ENCODE measurements at regions not wholly inside any gene's neighbourhood (a gene's known extent, or its start where the extent isn't known, plus 50 kb on each side); places are given as distances from the start of the nearest gene placed in this dataset.
A peak's percentile ranks its signal among the peaks of the same experiment; 100 is the strongest.

DNA sequence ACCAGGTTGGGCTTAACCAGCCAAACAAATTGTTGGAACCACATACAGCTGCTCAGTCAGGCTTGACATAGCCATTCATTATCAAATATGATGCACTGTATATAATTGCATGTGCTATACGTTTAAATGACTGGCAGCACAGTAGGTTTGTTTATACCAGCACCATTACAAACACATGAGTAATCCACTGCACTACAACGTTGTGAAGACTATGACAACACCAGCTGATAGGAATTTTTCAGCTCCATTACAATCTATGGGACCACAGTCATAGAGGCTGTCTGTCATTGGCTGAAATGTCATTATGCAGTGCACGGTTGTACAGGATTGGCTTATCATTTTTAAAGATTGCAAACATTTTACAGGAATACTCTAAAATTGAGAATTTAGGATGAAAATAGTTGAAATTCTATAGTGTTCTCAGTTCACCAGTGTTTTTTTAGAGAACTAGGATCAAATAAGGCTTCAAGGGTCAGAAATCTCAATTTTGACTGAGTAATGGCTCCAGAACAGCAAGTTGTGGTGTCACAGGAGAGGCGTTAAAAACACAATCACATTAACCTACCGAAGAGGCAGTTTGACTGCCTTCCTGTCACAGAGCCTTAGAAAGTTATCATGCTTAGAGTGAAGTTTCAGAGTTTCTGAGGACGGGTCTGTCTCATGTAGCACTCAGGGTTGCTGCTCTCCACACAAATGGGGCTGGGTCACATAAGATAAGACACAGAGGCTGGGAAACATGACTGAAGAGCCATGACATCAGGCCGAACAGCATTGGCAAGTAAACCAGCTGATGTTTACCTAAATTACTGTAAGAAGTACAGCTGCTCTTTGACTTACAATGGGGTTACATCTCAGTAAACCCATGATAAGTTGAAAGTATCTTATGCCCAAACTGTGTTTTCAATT lies 60.7 kb upstream of the SMLR1 start:
- DNase-seq (ENCODE audit: low spot score): peak; percentile 28

DNA sequence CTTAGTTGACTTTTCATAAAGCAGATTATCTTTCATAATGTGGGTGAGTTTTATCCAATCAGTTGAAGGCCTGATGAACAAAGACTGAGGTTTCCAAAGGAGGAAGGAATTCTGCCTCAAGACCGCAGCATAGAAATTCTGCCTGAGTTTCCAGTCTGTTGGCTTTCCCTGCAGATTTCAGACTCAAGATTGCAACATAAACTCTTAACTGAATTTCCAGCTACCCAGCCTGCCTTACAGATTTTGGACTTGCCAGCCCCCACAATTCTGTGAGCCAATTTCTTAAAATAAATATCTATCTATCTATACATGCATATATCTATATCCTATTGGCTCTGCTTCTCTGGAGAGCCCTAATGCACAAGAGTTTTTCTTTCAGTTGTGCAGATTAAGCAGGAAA lies 57.3 kb upstream of the SMLR1 start:
- DNase-seq (ENCODE audit: low spot score): no peak

DNA sequence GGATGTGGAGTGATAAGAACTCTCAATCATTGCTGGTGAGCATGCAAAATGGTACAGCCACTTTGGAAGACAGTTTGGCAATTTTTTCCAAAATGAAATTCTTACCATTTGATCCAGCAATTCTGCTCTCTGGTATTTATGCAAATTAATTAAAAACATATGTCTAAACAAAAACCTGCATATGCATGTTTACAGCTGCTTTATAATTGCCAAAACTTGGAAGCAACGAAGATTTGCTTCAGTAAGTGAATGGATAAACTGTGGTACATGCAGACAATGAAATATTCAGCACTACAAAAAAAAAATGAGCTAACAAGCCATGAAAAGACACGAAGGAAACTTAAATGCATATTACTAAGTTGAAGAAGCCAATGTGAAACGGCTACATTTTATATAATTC lies 55.5 kb upstream of the SMLR1 start:
- no peak for DNase-seq (ENCODE audit: low spot score)

DNA sequence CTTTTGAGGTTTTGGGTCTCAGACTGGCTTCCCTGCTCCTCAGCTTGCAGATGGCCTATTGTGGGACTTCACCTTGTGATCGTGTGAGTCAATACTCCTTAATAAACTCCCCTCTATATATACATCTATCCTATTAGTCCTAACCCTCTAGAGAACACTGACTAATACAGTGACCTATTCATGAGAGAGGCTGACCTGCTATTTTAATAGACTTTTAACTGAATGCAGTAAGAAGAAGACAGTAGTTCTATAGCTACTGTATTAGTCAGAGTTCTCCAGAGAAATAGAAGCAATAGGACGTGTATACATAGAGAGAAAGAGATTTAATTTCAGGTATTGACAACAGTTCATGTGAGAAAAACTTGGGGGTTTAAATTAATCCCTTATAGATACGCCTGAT lies 53.3 kb upstream of the SMLR1 start:
- no peak for DNase-seq (ENCODE audit: low spot score)

DNA sequence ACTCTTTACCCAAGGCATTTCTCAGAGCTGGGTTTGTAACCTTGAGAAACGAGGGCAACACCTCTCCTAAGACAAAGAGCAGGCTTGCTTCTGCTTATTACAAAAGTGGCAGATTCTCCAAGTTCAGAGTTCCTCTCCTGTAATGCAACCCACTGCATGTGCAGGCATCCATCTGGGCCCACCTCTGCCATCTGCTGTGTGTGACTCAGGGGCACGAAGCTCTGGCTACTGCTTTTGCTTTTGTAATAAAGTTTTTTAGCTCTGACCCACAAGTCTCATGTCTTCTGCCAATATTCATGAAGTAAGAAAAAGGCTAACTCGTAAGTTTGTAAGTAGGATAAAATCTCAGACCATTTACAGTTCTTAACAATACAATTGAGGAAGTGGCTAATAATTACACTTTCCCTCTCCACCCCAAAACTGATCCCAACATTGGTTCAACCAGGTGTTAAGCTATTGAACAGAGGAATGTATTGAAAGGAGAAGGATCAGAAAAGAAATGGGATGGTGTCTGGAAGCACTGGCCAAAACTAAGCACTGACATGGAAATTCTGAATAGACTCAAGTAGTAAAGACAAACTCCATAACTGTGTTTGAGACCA lies 51.7 kb upstream of the SMLR1 start:
- no peak for DNase-seq (ENCODE audit: low spot score)

DNA sequence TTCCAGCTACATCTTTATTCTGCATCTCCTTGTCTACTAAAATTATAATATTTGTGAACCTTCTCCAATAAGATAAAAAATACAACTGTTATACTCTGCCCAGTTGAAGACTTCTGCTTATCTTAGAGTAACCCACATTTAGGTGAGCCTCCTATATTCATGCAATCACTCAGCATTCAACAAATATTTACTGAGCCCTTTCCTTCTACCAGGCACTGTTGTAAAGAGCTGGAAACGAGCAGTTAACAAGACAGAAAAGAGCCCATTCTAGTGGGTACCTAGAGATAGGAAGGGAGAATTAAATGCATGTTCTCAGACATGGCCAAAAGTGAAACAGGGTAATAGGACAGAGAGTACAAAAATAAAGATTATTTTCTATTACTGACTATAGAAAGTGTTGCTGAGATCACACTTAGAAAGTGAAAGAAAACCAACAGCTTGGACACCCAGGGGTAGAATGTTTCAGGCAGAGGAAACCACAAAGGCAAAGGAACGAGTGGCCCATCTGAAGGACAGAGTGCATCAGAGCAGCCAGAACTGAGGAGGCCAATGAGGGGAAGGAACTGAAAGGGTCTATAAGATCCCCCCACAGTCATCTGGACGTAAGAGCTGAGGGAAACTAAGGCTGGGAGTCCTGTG lies 50.8 kb upstream of the SMLR1 start:
- no peak for DNase-seq (ENCODE audit: low spot score)
